ENCODE measurements at regions not wholly inside any gene's neighbourhood (a gene's known extent, or its start where the extent isn't known, plus 50 kb on each side); places are given as distances from the start of the nearest gene placed in this dataset.

- H3K4me1 Mint-ChIP-seq: peaks cover 22% of the 10 kb centered on the region
- no peak overlapping the region for H3K27ac Mint-ChIP-seq
- H3K4me3 Mint-ChIP-seq: peak overlapping the region; percentile 64
- H3K27me3 Mint-ChIP-seq: peaks cover 38% of the 10 kb centered on the region
- ATAC-seq (no peak), DNase-seq (no peak)
- no peaks in the 10 kb centered on the region for H3K36me3 Mint-ChIP-seq (ENCODE audit: low read depth)
- no peaks in the 10 kb centered on the region for H3K9me3 Mint-ChIP-seq
Measured at GRCh38 chr17:56678249-56679114, 85.0 kb downstream of the NOG start.

DNA sequence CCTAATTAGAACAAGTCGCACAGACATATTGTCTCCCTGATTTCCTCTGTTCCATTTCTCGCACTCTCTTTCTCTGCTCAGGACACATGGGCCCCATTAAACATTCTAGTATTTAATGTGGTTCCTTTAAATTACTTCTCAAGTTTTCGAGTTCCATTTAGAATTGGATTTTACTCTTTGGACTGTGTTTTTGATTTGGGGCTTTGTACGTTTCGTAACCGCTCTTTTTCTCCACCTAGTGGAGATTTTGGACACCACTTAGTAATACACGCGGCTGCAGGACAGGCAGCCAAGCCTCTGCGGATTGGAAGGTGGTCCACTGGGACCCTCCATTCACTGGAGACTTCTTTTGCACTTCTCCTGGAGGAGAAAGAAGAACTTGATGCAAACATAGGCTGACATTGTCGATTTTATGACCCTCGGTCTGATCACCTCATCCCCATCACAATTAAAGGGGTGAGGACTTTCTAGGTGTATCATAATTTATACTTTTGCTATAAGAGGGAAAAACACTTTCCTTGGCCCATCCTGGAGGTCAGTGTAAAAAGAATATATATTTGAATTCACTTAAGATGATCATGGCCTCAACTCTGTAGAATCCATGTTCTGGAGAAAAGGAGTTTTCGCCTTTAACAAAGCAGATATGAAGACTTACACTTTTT, 85.7 kb downstream of the NOG start:
- H3K27ac Mint-ChIP-seq: no peak overlapping the region
- no peaks in the 10 kb centered on the region for H3K9me3 Mint-ChIP-seq
- H3K36me3 Mint-ChIP-seq (ENCODE audit: low read depth): no peaks in the 10 kb centered on the region
- H3K4me1 Mint-ChIP-seq: peaks cover 22% of the 10 kb centered on the region
- DNase-seq (peak; percentile 8), ATAC-seq (no peak)
- peaks cover 46% of the 10 kb centered on the region for H3K27me3 Mint-ChIP-seq
- peak overlapping the region; percentile 64 for H3K4me3 Mint-ChIP-seq

DNA sequence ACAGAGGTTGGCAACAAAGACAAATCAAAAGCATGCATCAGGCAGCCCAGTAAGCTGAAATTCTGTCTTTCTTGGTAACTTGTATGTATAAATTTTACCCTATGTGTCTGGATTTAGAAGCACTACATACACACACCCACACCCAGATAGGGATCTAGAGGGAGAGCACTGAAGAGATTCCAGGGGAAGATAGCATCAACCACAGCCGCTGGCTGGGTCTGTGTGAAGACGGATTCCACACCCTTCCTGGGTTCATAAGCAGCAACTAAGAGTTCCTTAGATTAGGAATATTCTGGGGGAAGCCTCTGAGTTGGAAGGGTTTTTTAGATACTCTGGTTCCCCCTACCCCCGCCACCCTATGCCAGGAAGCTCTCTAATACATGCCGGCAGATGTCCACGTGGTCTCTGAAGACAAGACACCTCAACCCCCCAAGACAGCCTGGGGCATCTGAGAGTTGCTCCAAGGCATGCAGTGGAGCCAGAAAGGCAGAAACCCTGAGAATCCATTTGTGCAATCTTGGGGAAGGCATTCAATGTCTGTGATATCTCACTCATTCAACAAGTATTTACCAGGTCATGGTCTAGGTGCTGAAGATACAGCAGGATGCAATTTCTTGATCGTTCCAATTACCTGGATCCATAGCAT, 86.4 kb downstream of the NOG start:
- H3K9me3 Mint-ChIP-seq: no peaks in the 10 kb centered on the region
- no peak for ATAC-seq
- peaks cover 45% of the 10 kb centered on the region for H3K27me3 Mint-ChIP-seq

GRCh38 chr17:56680676-56681075, 87.2 kb downstream of the NOG start:
- Mint-ChIP-seq H3K27me3 (peaks cover 40% of the 10 kb centered on the region), H3K9me3 (no peaks in the 10 kb centered on the region), H3K36me3 (ENCODE audit: low read depth) (no peaks in the 10 kb centered on the region), H3K4me3 (no peak overlapping the region), H3K27ac (no peak overlapping the region), H3K4me1 (peaks cover 19% of the 10 kb centered on the region)
- ATAC-seq (no peak), DNase-seq (no peak)

More for the DNA sequence above, 86.4 kb downstream of the NOG start:
- no peaks in the 10 kb centered on the region for H3K36me3 Mint-ChIP-seq (ENCODE audit: low read depth)
- no peak overlapping the region for H3K27ac Mint-ChIP-seq
- no peak overlapping the region for H3K4me3 Mint-ChIP-seq
- DNase-seq: no peak
- peaks cover 19% of the 10 kb centered on the region for H3K4me1 Mint-ChIP-seq

DNA sequence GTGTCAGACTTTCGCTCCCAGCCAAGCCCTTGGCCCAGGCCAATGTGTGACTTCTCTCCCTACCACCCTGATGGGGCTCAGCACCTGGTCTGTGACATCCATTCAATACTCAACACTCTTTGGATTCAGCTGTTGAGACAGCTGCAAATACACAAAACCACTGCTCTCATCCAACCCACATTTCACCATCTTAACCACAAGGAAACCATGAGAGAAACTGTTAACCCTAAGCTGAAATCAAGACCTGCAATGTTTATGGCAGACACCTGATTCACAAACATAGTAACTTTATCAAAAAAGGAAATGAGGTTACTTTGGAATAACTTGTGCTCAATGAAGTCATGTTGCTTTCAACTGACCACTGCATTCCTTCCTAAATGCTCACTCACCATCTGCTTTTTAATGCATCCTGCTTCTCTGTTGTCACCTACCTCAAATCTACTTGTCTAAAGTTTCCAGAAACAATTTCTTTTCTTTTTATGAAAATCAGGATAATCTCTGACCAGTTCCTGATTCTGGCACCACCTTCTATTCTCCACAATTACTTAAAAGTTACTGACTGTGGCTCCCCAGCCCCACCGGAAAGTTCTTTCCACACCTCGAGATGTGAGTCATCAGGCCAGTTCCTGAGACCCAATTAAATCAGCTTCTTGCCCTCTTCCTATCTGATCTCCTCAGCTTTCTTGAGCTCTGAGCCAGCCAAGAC, 88.2 kb downstream of the NOG start:
- peak; percentile 22 for DNase-seq
- Mint-ChIP-seq H3K36me3 (ENCODE audit: low read depth) (no peaks in the 10 kb centered on the region), H3K9me3 (no peaks in the 10 kb centered on the region), H3K27me3 (peaks cover 33% of the 10 kb centered on the region), H3K4me3 (no peak overlapping the region), H3K27ac (no peak overlapping the region), H3K4me1 (peaks cover 12% of the 10 kb centered on the region)
- peak; percentile 75 for ATAC-seq

GRCh38 chr17:56688151-56688550, 94.7 kb downstream of the NOG start:
- no peak for ATAC-seq
- Mint-ChIP-seq H3K4me3 (no peak overlapping the region), H3K36me3 (ENCODE audit: low read depth) (no peaks in the 10 kb centered on the region), H3K27ac (no peak overlapping the region), H3K4me1 (no peaks in the 10 kb centered on the region), H3K27me3 (peaks cover 30% of the 10 kb centered on the region), H3K9me3 (no peaks in the 10 kb centered on the region)
- DNase-seq: no peak

DNA sequence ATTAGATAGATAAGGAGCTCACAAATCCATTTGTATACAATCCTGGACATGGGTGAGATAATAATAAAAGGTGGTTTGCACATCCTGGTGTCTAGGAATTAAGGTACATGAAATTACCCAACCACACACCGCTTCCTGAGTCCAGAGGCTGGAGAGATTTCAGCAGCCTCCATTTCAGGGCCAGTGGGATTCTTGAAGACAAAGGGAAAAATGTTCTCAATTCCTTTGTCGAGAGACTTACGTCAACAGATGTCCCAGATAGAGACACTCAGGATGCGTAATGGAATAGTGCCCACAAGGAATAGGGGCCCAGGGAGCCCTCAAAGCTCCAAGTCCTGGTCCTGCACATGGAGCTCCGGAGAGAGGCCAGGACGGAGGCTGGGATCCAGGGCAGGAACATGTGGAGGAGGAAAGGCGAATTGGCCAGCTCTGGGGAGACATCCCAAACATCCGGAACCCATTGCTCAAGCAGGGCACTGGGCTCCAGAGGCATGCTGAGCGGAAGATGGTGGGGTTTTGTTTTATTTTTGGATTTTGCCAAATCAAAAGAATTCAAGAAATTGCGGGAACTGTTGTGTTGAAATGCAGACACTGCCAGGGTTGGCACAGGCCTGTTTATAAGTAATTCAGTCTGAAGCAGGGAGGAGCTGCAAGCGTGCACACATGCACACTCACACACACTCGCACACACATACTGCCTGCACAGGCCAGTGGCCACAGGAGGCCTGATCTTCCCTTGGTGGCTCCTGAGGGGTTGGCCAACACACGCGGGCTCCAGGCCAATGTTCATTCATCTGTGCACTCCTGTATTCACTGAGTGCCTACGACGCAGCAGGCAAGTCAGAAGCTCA, 97.2 kb downstream of the NOG start:
- no peak overlapping the region for H3K4me3 Mint-ChIP-seq
- no peaks in the 10 kb centered on the region for H3K4me1 Mint-ChIP-seq
- H3K36me3 Mint-ChIP-seq (ENCODE audit: low read depth): no peaks in the 10 kb centered on the region
- no peak for ATAC-seq
- peaks cover 14% of the 10 kb centered on the region for H3K27me3 Mint-ChIP-seq
- H3K9me3 Mint-ChIP-seq: no peaks in the 10 kb centered on the region
- no peak for DNase-seq
- H3K27ac Mint-ChIP-seq: no peak overlapping the region

DNA sequence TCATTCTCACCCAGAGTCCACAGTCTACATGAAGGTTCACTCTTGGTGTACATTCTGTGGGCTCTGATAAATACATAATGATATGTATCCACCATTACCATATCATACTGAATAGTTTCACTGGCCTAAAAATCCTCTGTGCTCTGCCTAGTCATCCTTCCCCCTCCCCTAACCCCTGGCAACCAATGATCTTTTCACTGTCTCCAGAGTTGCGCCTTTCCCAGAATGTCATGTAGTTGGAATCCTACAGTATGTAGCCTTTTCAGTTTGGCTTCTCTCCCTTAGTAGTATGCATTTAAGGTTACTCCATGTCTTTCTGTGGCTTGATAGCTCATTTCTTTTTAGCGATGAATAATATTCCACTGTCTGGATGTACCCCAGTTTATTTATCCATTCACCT, 101.3 kb downstream of the NOG start:
- Mint-ChIP-seq H3K4me1 (no peaks in the 10 kb centered on the region), H3K9me3 (no peaks in the 10 kb centered on the region), H3K4me3 (no peak overlapping the region), H3K27ac (no peak overlapping the region), H3K36me3 (ENCODE audit: low read depth) (no peaks in the 10 kb centered on the region), H3K27me3 (peaks cover 3% of the 10 kb centered on the region)
- no peak for DNase-seq
- ATAC-seq: no peak

DNA sequence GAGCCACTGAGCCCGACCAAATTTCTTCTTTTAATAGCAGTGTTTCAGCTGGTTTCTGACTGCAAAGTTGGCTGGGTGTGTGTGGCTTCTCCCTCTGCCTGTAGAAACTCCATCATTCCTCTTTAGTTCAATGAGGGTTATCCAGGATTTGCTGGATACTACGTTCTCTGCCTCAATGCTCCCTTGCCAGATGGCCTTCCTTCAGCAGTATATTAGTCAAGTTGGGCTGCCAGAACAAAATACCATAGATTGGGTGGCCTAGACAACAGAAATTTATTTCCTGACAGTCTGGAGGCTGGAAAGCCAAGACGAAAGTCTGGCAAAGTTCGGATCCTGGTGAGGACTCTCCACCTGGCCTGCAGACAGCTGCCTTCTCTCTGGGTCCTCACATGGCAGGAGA, 103.7 kb downstream of the NOG start:
- DNase-seq (no peak), ATAC-seq (no peak)
- Mint-ChIP-seq H3K4me1 (no peaks in the 10 kb centered on the region), H3K9me3 (no peaks in the 10 kb centered on the region), H3K27me3 (no peaks in the 10 kb centered on the region), H3K27ac (no peak overlapping the region), H3K4me3 (no peak overlapping the region), H3K36me3 (ENCODE audit: low read depth) (no peaks in the 10 kb centered on the region)

DNA sequence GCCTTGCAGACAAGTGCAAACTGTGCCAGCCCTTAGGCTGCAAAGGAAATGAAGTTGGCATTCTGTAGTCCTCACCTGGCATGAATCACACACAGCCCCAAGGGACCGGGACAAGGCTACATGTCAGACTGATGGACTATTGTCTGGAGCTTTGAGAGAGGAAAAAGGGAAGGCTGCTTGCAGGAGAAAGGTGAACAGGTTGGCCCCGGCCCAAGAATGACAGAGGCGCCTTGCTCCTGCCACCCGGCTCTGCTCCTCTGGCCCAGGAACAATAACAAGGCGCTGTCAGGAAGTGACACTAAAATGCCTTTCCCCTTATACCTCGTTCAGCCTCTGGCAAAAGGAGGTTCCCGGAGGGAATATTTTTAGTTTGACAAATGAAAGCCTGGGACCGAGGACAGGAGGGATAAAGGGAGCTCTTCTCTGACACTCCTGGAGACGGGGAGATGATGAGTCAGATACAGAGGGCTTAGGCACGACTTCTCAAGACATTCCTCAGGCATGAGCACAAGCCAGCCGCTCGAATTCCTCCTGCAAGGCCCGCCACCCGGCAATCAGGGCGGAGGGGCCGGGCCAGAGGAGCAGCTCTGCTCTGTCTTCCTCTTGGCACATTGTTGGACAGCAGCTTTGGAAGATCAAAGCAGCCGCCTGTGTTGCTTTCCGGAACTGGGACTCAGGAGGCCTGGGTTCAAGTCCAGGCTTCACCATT, 105.8 kb downstream of the NOG start:
- H3K9me3 Mint-ChIP-seq: no peaks in the 10 kb centered on the region
- ATAC-seq: no peak
- H3K4me3 Mint-ChIP-seq: no peak overlapping the region
- DNase-seq: no peak
- H3K27ac Mint-ChIP-seq: no peak overlapping the region
- H3K36me3 Mint-ChIP-seq (ENCODE audit: low read depth): no peaks in the 10 kb centered on the region
- no peaks in the 10 kb centered on the region for H3K4me1 Mint-ChIP-seq
- H3K27me3 Mint-ChIP-seq: peaks cover 4% of the 10 kb centered on the region

DNA sequence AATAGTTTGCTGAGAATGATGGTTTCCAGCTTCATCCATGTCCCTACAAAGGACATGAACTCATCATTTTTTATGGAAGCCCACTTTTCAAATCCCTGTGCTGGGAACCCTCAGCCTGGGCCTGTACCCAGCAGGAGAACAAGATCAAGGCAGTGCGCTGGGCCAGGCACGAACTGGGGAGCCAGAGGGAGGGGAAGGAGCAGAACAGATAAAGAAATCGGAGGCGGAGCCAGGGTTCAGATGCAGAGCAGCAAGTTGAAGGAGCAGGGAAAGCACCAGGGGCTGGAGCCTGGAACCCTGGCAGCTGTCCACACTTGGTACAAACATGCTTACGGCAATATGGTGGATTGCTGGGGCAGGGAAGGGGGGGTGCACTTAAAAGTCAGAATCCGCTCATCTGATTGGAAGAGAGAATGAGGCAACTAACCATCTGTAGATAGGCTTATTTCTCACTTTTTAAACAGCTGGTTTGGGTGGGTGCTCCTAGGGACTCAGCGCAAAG, 107.5 kb downstream of the NOG start:
- Mint-ChIP-seq H3K36me3 (ENCODE audit: low read depth) (no peaks in the 10 kb centered on the region), H3K27ac (no peak overlapping the region), H3K4me1 (no peaks in the 10 kb centered on the region), H3K27me3 (peaks cover 8% of the 10 kb centered on the region), H3K9me3 (no peaks in the 10 kb centered on the region), H3K4me3 (no peak overlapping the region)
- ATAC-seq (no peak), DNase-seq (no peak)

GRCh38 chr17:56707312-56708219, 114.1 kb downstream of the NOG start:
- Mint-ChIP-seq H3K27ac (no peak overlapping the region), H3K27me3 (peaks cover 8% of the 10 kb centered on the region), H3K9me3 (no peaks in the 10 kb centered on the region), H3K4me3 (no peak overlapping the region), H3K4me1 (no peaks in the 10 kb centered on the region), H3K36me3 (ENCODE audit: low read depth) (no peaks in the 10 kb centered on the region)
- ATAC-seq: no peak
- no peak for DNase-seq

Data from activated naive CD8-positive, alpha-beta T cell treated with anti-CD3 and anti-CD28 coated beads, Interleukin-2, amount 50 U/mL, for 24 hours (primary cell).